ENCODE measurements at regions not wholly inside any gene's neighbourhood (a gene's known extent, or its start where the extent isn't known, plus 50 kb on each side); places are given as distances from the start of the nearest gene placed in this dataset.

- FAIRE-seq, result no peak
- H3K9me1 ChIP-seq (replicated peaks; ENCODE audit: control insufficient read depth, extremely low read depth, insufficient read depth, low read length), result no peaks in the 10 kb centered on the region
- POLR2A ChIA-PET, result no interaction called here
- intact Hi-C loops (cut with micrococcal nuclease), result no loop called here
- H3K4me3 ChIP-seq (replicated peaks in 1 of 3; ENCODE audit: insufficient read depth in 1 of 3, low read depth in 1 of 3, low read length in 3 of 3), result no peak overlapping the region
- no peaks in the 10 kb centered on the region for H3K27me3 ChIP-seq (ENCODE audit: control insufficient read depth in 2 of 2, insufficient read depth in 2 of 2, low read length in 2 of 2)
- H3K36me3 ChIP-seq (ENCODE audit: control insufficient read depth in 2 of 2, extremely low read depth in 1 of 2, insufficient read depth in 2 of 2, low read length in 2 of 2), result no peaks in the 10 kb centered on the region
- H4K20me1 ChIP-seq (replicated peaks; ENCODE audit: control insufficient read depth, extremely low read depth, insufficient read depth, low read length), result no peaks in the 10 kb centered on the region
- TF ChIP-seq EZH2 (IDR thresholded peaks at IDR 0.05; ENCODE audit: borderline replicate concordance, low read depth, low read length, severe bottlenecking), result no peak
- no peak for TF ChIP-seq POLR2AphosphoS5 (IDR thresholded peaks at IDR 0.05; ENCODE audit: insufficient read depth, low read depth, low read length)
- TF ChIP-seq GATA2 (IDR thresholded peaks at IDR 0.05; ENCODE audit: insufficient read depth, insufficient read length, low read depth, low read length), result no peak
- TF ChIP-seq CTCF (IDR thresholded peaks at IDR 0.05; ENCODE audit: extremely low read depth in 1 of 2, insufficient read depth in 1 of 2, low read depth in 1 of 2, low read length in 2 of 2), result no peak
- TF ChIP-seq JUN (IDR thresholded peaks at IDR 0.05; ENCODE audit: borderline replicate concordance, insufficient read depth, insufficient read length, low read depth), result no peak
- no peak for TF ChIP-seq MYC (IDR thresholded peaks at IDR 0.05; ENCODE audit: low read depth, low read length)
- no peak for TF ChIP-seq FOS (IDR thresholded peaks at IDR 0.05; ENCODE audit: borderline replicate concordance, insufficient read depth, low read length)
- TF ChIP-seq POLR2A (IDR thresholded peaks at IDR 0.05; ENCODE audit: low read depth, low read length), result no peak
- no peak for TF ChIP-seq MAX (IDR thresholded peaks at IDR 0.05; ENCODE audit: insufficient read depth, insufficient read length)
- CTCF ChIA-PET, result no interaction called here
- no peaks in the 10 kb centered on the region for H3K79me2 ChIP-seq (ENCODE audit: control insufficient read depth, insufficient read depth, low read length)
- no TSS peak for BruUV-seq (replicated peaks)
- no peak overlapping the region for H3K27ac ChIP-seq (ENCODE audit: insufficient read depth, low read depth, low read length)
- no peak for DNase-seq (ENCODE audit: low read depth, low spot score)
- H3K4me2 ChIP-seq (ENCODE audit: insufficient read depth, low read length), result no peak overlapping the region
- no peaks in the 10 kb centered on the region for H3K9me3 ChIP-seq (replicated peaks; ENCODE audit: control insufficient read depth, insufficient read depth, low read length)
- dilution Hi-C loops (cut with MboI; ENCODE audit: extremely low pct_ligation_motif_present, low sequenced_read_pairs), result no loop called here
- H3K4me1 ChIP-seq (ENCODE audit: control insufficient read depth, extremely low read depth, insufficient read depth, low read length), result no peaks in the 10 kb centered on the region
- no peak overlapping the region for H3K9ac ChIP-seq (replicated peaks; ENCODE audit: extremely low read depth, insufficient read depth, low read length)
- H2AFZ ChIP-seq (ENCODE audit: low read depth, low read length), result no peak overlapping the region
Observed at GRCh38 chr6:9610620-9611415, 804.1 kb downstream of the TFAP2A start.
